ENCODE measurements at regions not wholly inside any gene's neighbourhood (a gene's known extent, or its start where the extent isn't known, plus 50 kb on each side); places are given as distances from the start of the nearest gene placed in this dataset.

GRCh38 chr20:52078289-52078688, 113.3 kb downstream of the ZFP64 start:
- Histone ChIP-seq H3K4me3 (ENCODE audit: control insufficient read depth in 2 of 3, extremely low read depth in 1 of 3, insufficient read depth in 2 of 3, low read depth in 1 of 3, low read length in 3 of 3) (no peak overlapping the region), H3K9ac (ENCODE audit: control insufficient read depth, extremely low read depth, insufficient read depth, low read length) (no peak overlapping the region), H4K20me1 (ENCODE audit: control insufficient read depth, extremely low read depth, insufficient read depth, low read length) (no peaks in the 10 kb centered on the region), H3K79me2 (ENCODE audit: control insufficient read depth, insufficient read depth, low read length) (no peaks in the 10 kb centered on the region), H3K27me3 (ENCODE audit: control insufficient read depth, extremely low read depth, insufficient read depth, low read length) (no peaks in the 10 kb centered on the region), H3K36me3 (ENCODE audit: control insufficient read depth in 2 of 2, extremely low read depth in 1 of 2, insufficient read depth in 2 of 2, low read length in 2 of 2) (peaks cover 5 to 6% of the 10 kb centered on the region in 2 experiments), H3K9me3 (ENCODE audit: control insufficient read depth, low read depth, low read length) (no peaks in the 10 kb centered on the region), H3K27ac (ENCODE audit: control insufficient read depth, insufficient read depth, low read length) (no peak overlapping the region), H3K4me2 (ENCODE audit: control insufficient read depth, extremely low read depth, insufficient read depth, low read depth, low read length) (no peak overlapping the region), H3K4me1 (ENCODE audit: control insufficient read depth, extremely low read depth, insufficient read depth, low read length) (peaks cover 3% of the 10 kb centered on the region), H2AFZ (ENCODE audit: control insufficient read depth, low read length) (no peak overlapping the region), H3K9me1 (ENCODE audit: control insufficient read depth, extremely low read depth, insufficient read depth, low read length) (no peaks in the 10 kb centered on the region)
- FAIRE-seq (no peak), DNase-seq (ENCODE audit: low read depth, low spot score) (no peak)
- TF ChIP-seq EZH2 (IDR thresholded peaks at IDR 0.05; ENCODE audit: low read length) (no peak), CTCF (optimal IDR thresholded peaks at IDR 0.05 in 1 of 3, IDR thresholded peaks at IDR 0.05 in 1 of 3, conservative IDR thresholded peaks at IDR 0.05 in 1 of 3; ENCODE audit: extremely low read depth in 1 of 3, insufficient read depth in 2 of 3, low read length in 3 of 3) (no peak)
- dilution Hi-C loops (cut with MboI; ENCODE audit: extremely low pct_ligation_motif_present, low sequenced_read_pairs) = no loop called here

- DNase-seq (ENCODE audit: low read depth, low spot score) (no peak), FAIRE-seq (no peak)
- Histone ChIP-seq H3K9me1 (ENCODE audit: control insufficient read depth, extremely low read depth, insufficient read depth, low read length) (no peaks in the 10 kb centered on the region), H3K9ac (ENCODE audit: control insufficient read depth, extremely low read depth, insufficient read depth, low read length) (no peak overlapping the region), H3K79me2 (ENCODE audit: control insufficient read depth, insufficient read depth, low read length) (no peaks in the 10 kb centered on the region), H2AFZ (ENCODE audit: control insufficient read depth, low read length) (no peak overlapping the region), H4K20me1 (ENCODE audit: control insufficient read depth, extremely low read depth, insufficient read depth, low read length) (no peaks in the 10 kb centered on the region), H3K27ac (ENCODE audit: control insufficient read depth, insufficient read depth, low read length) (no peak overlapping the region), H3K9me3 (ENCODE audit: control insufficient read depth, low read depth, low read length) (no peaks in the 10 kb centered on the region), H3K36me3 (ENCODE audit: control insufficient read depth in 2 of 2, extremely low read depth in 1 of 2, insufficient read depth in 2 of 2, low read length in 2 of 2) (peaks cover 6 to 7% of the 10 kb centered on the region in 2 experiments), H3K4me2 (ENCODE audit: control insufficient read depth, extremely low read depth, insufficient read depth, low read depth, low read length) (no peak overlapping the region), H3K27me3 (ENCODE audit: control insufficient read depth, extremely low read depth, insufficient read depth, low read length) (no peaks in the 10 kb centered on the region), H3K4me3 (ENCODE audit: control insufficient read depth in 2 of 3, extremely low read depth in 1 of 3, insufficient read depth in 2 of 3, low read depth in 1 of 3, low read length in 3 of 3) (no peak overlapping the region), H3K4me1 (ENCODE audit: control insufficient read depth, extremely low read depth, insufficient read depth, low read length) (no peaks in the 10 kb centered on the region)
- no peak for TF ChIP-seq EZH2 (IDR thresholded peaks at IDR 0.05; ENCODE audit: low read length)
- TF ChIP-seq CTCF (optimal IDR thresholded peaks at IDR 0.05 in 1 of 3, IDR thresholded peaks at IDR 0.05 in 1 of 3, conservative IDR thresholded peaks at IDR 0.05 in 1 of 3; ENCODE audit: extremely low read depth in 1 of 3, insufficient read depth in 2 of 3, low read length in 3 of 3) = no peak
- dilution Hi-C loops (cut with MboI; ENCODE audit: extremely low pct_ligation_motif_present, low sequenced_read_pairs) = no loop called here
Observed at GRCh38 chr20:52076164-52076563, 115.4 kb downstream of the ZFP64 start.
